ENCODE measurements at regions not wholly inside any gene's neighbourhood (a gene's known extent, or its start where the extent isn't known, plus 50 kb on each side); places are given as distances from the start of the nearest gene placed in this dataset.

DNA sequence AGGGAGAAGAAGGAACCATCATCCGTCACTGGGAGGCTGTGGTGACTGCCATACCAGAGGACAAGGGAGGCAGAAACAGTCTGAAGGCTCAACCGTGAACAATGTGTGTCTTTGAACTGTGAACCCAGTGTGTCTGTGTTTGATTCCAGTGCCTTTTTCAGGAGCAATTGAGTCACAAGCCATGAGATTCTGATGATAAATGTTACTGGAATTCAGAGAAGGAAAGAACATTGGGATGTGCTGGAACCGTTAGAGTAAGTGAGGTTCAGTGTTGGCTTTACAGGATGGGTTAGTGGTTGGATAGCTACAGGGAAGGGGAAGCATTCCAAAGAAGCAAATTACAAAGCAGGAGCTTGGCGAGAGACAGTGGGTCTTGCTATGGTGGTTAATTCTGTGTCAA is 464.4 kb downstream of the TRIML1 start:
- FAIRE-seq (no peak), DNase-seq (ENCODE audit: insufficient read length) (no peak)
- TF ChIP-seq POLR2AphosphoS5 (IDR thresholded peaks at IDR 0.05; ENCODE audit: low read depth, low read length): no peak
- TF ChIP-seq POLR2A (IDR thresholded peaks at IDR 0.05; ENCODE audit: low read depth, low read length): no peak
- TF ChIP-seq TAF1 (IDR thresholded peaks at IDR 0.05; ENCODE audit: borderline replicate concordance, low read depth, low read length): no peak

GRCh38 chr4:188606635-188607034 is 467.4 kb downstream of the TRIML1 start:
- DNase-seq (ENCODE audit: insufficient read length) (no peak), FAIRE-seq (no peak)
- TF ChIP-seq POLR2AphosphoS5 (IDR thresholded peaks at IDR 0.05; ENCODE audit: low read depth, low read length): no peak
- TF ChIP-seq TAF1 (IDR thresholded peaks at IDR 0.05; ENCODE audit: borderline replicate concordance, low read depth, low read length): no peak
- no peak for TF ChIP-seq POLR2A (IDR thresholded peaks at IDR 0.05; ENCODE audit: low read depth, low read length)

GRCh38 chr4:188611143-188611542 is 471.9 kb downstream of the TRIML1 start:
- DNase-seq (ENCODE audit: insufficient read length): no peak
- TF ChIP-seq POLR2A (IDR thresholded peaks at IDR 0.05; ENCODE audit: low read depth, low read length): no peak
- TF ChIP-seq POLR2AphosphoS5 (IDR thresholded peaks at IDR 0.05; ENCODE audit: low read depth, low read length): no peak
- TF ChIP-seq TAF1 (IDR thresholded peaks at IDR 0.05; ENCODE audit: borderline replicate concordance, low read depth, low read length): no peak
- no peak for FAIRE-seq

GRCh38 chr4:188612659-188613058 is 473.4 kb downstream of the TRIML1 start:
- TF ChIP-seq TAF1 (IDR thresholded peaks at IDR 0.05; ENCODE audit: borderline replicate concordance, low read depth, low read length) (no peak), POLR2A (IDR thresholded peaks at IDR 0.05; ENCODE audit: low read depth, low read length) (no peak), POLR2AphosphoS5 (IDR thresholded peaks at IDR 0.05; ENCODE audit: low read depth, low read length) (no peak)
- DNase-seq (ENCODE audit: insufficient read length): no peak
- no peak for FAIRE-seq

DNA sequence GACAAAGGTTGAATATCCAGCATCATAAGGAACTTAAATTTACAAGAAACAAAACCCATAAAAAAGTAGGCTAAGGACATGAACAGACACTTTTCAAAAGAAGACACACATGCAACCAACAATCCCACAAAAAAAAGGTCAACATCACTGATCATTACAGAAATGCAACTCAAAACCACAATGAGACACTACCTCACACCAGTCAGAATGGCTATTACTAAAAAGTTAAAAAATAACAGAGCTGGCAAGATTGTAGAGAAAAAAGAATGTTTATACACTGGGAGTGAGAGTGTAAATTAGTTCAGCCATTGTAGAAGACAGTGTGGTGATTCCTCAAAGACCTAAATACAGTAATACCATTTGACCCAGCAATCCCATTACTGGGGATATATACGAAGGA is 474.7 kb downstream of the TRIML1 start:
- TF ChIP-seq POLR2AphosphoS5 (IDR thresholded peaks at IDR 0.05; ENCODE audit: low read depth, low read length) (no peak), TAF1 (IDR thresholded peaks at IDR 0.05; ENCODE audit: borderline replicate concordance, low read depth, low read length) (no peak), POLR2A (IDR thresholded peaks at IDR 0.05; ENCODE audit: low read depth, low read length) (no peak)
- FAIRE-seq (no peak), DNase-seq (ENCODE audit: insufficient read length) (no peak)

DNA sequence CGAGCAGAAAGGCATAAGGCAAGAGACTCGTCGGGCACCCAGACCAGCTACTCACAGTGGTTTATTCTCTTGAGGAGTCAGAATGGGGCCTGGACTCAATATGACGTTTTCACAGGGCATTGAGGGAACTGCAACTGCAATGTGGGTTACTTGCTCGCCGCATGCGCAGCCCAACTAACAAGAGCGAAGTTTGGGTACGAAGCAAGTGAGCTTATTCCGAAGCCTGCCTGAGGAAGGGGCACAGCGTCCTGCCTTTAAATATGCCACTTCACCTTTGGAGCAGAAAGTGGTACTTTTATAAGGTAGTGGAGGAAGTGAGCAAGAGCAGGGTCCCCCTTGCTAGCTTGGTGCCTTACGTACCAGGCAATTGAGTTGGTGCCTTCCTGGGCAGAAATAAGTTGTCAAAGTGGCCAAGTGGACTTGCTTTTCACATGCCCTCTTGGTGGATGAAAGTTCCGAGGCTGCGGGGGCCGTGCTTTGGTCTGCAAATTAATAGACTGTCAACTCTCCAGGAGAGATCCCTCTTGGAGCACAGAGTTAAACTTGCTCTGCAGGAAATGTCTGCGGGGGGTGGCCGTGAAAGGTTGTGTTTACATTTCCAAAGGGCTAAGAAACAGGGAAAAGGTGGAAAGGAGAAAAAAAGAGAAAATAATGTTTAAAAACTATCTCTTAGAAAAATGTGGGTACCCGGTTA is 480.4 kb downstream of the TRIML1 start:
- DNase-seq (ENCODE audit: insufficient read length) (no peak), FAIRE-seq (no peak)
- TF ChIP-seq POLR2AphosphoS5 (IDR thresholded peaks at IDR 0.05; ENCODE audit: low read depth, low read length): no peak
- TF ChIP-seq TAF1 (IDR thresholded peaks at IDR 0.05; ENCODE audit: borderline replicate concordance, low read depth, low read length): no peak
- TF ChIP-seq POLR2A (IDR thresholded peaks at IDR 0.05; ENCODE audit: low read depth, low read length): no peak

- TF ChIP-seq POLR2A (IDR thresholded peaks at IDR 0.05; ENCODE audit: low read depth, low read length): no peak
- TF ChIP-seq POLR2AphosphoS5 (IDR thresholded peaks at IDR 0.05; ENCODE audit: low read depth, low read length): no peak
- TF ChIP-seq TAF1 (IDR thresholded peaks at IDR 0.05; ENCODE audit: borderline replicate concordance, low read depth, low read length): no peak
- FAIRE-seq (no peak), DNase-seq (ENCODE audit: insufficient read length) (no peak)
Measured at GRCh38 chr4:188620608-188621007, 481.4 kb downstream of the TRIML1 start.

DNA sequence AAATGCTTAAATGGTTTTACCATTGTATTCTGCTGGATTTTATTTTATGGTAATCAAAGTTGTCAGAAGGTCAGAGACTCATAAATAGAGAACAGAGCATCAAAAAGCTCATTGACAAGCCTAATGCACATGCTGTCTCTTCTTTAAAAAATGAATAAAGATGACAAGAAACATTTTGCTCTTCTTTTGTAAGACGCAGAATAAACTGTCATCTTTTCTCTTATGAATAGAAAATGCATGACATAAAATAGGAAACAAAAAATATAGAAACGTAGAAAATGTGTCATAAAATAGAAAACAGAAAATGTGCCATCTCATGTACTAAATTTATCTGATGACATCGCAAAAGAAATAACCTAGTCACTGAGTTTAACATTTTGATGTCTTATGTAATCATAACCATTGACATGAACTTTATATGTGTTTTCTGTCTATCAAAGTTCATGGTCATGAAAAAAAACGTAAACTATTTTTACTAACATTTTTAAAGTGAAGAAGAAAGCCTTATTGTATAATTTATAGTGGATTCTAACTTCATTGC is 484.1 kb downstream of the TRIML1 start:
- DNase-seq (ENCODE audit: insufficient read length) (no peak), FAIRE-seq (no peak)
- TF ChIP-seq POLR2AphosphoS5 (IDR thresholded peaks at IDR 0.05; ENCODE audit: low read depth, low read length) (no peak), TAF1 (IDR thresholded peaks at IDR 0.05; ENCODE audit: borderline replicate concordance, low read depth, low read length) (no peak), POLR2A (IDR thresholded peaks at IDR 0.05; ENCODE audit: low read depth, low read length) (no peak)

- no peak for DNase-seq (ENCODE audit: insufficient read length)
- FAIRE-seq: no peak
- TF ChIP-seq TAF1 (IDR thresholded peaks at IDR 0.05; ENCODE audit: borderline replicate concordance, low read depth, low read length) (no peak), POLR2AphosphoS5 (IDR thresholded peaks at IDR 0.05; ENCODE audit: low read depth, low read length) (no peak), POLR2A (IDR thresholded peaks at IDR 0.05; ENCODE audit: low read depth, low read length) (no peak)
Measured at GRCh38 chr4:188624370-188624769, 485.1 kb downstream of the TRIML1 start.

DNA sequence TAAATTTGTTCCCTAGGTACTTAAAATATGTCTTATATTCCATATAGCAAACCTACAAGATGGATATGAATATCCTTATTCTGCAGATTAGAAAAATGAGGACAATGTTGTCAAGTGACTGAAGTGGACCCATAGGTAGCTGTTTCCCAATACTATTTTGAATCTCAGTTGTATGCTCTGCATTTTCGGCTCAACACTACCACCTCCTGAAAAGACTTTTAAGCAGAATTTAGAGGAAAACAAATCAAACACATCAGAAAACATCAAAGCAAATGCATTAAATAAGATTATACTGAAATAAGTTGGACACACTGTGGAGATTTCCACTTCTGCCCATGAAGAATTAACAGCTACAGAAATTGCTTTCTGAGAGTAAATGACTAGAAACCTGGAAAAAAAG is 488.7 kb downstream of the TRIML1 start:
- DNase-seq (ENCODE audit: insufficient read length): no peak
- TF ChIP-seq POLR2A (IDR thresholded peaks at IDR 0.05; ENCODE audit: low read depth, low read length) (no peak), POLR2AphosphoS5 (IDR thresholded peaks at IDR 0.05; ENCODE audit: low read depth, low read length) (no peak), TAF1 (IDR thresholded peaks at IDR 0.05; ENCODE audit: borderline replicate concordance, low read depth, low read length) (no peak)
- no peak for FAIRE-seq

GRCh38 chr4:188639479-188640100 is 500.3 kb downstream of the TRIML1 start:
- no peak for TF ChIP-seq POLR2AphosphoS5 (IDR thresholded peaks at IDR 0.05; ENCODE audit: low read depth, low read length)
- TF ChIP-seq TAF1 (IDR thresholded peaks at IDR 0.05; ENCODE audit: borderline replicate concordance, low read depth, low read length): no peak
- no peak for TF ChIP-seq POLR2A (IDR thresholded peaks at IDR 0.05; ENCODE audit: low read depth, low read length)
- DNase-seq (ENCODE audit: insufficient read length) (no peak), FAIRE-seq (no peak)

All from GM12892 (cell line).